Activated T-helper 17 cell treated with anti-CD3 and anti-CD28 coated beads, Interleukin-2, amount 50 U/mL, for 72 hours (primary cell): ENCODE measurements at regions not wholly inside any gene's neighbourhood (a gene's known extent, or its start where the extent isn't known, plus 50 kb on each side); places are given as distances from the start of the nearest gene placed in this dataset.
"Not testable (repeated sequence)": the region's sequence is repeated elsewhere in the genome, so short reads cannot be mapped to it uniquely, and the experiment has no call there.

Experiments used
- ATAC-seq: fragments of 150-1000 bp; cut with Tn5 transposase; replicated peaks from 2 replicates; pipeline ENCODE4 v1.10.0; 2021; ENCODE audit warnings: mild to moderate bottlenecking, moderate library complexity
- H3K27ac Mint-ChIP-seq: one replicate; pipeline ENCODE4 v1.8.0; 2022; ENCODE audit warnings: mixed read lengths
- H3K27me3 Mint-ChIP-seq: one replicate; pipeline ENCODE4 v1.8.0; 2022; ENCODE audit warnings: mixed read lengths
- H3K36me3 Mint-ChIP-seq: one replicate; pipeline ENCODE4 v1.8.0; 2022; ENCODE audit warnings: low read depth, mild to moderate bottlenecking, mixed read lengths
- H3K4me1 Mint-ChIP-seq: one replicate; pipeline ENCODE4 v1.8.0; 2022; ENCODE audit warnings: mixed read lengths
- H3K4me3 Mint-ChIP-seq: one replicate; pipeline ENCODE4 v1.8.0; 2022; ENCODE audit warnings: mild to moderate bottlenecking, mixed read lengths
- H3K9me3 Mint-ChIP-seq: one replicate; pipeline ENCODE4 v1.8.0; 2022; ENCODE audit warnings: mixed read lengths

DNA sequence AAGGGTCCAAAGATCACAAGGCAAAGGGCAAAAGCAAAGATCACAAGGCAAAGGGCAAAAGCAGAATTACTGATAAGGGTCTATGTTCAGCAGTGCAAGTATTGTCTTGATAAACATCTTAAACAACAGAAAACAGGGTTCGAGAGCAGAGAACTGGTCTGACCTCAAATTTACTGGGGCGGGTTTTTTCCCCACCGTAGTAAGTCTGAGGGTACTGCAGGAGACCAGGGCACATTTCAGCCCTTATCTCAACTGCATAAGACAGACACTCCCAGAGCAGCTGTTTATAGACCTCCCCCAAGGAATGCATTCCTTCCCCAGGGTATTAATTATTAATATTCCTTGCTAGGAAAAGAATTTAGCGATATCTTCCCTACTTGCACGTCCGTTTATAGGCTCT is 61.3 kb downstream of the ZNF860 start:
- H3K4me1 Mint-ChIP-seq, result not testable (repeated sequence)

GRCh38 chr3:32045091-32045915 is 61.1 kb upstream of the GPD1L start:
- H3K36me3 Mint-ChIP-seq, result no peaks in the 10 kb centered on the region
- ATAC-seq, result no peak

More for the DNA sequence above, 61.3 kb downstream of the ZNF860 start:
- not testable (repeated sequence) for H3K4me3 Mint-ChIP-seq, H3K27me3 Mint-ChIP-seq, H3K36me3 Mint-ChIP-seq, H3K27ac Mint-ChIP-seq, ATAC-seq
- H3K9me3 Mint-ChIP-seq, result peaks cover 12% of the 10 kb centered on the region

DNA sequence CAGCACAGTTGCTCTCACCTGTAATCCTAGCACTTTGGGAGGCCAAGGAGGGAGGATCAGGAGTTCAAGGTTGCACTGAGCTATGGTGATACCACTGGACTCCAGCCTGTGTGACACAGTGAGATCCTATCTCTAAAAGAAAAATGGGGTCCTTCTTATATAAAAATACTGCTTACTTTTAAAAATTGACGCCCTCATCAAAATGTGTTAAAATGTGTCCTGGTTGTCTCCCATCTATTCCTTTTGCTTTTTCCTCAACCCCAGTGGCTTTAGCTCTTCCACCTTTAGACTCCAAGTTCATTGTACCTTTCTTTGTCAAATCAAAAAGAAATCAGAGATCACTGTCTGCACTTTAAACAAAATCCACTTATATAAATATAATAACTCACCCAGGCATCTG is 60.3 kb upstream of the GPD1L start:
- no peak for ATAC-seq
- Mint-ChIP-seq H3K36me3 (no peaks in the 10 kb centered on the region), H3K4me1 (no peaks in the 10 kb centered on the region), H3K9me3 (peaks cover 12% of the 10 kb centered on the region), H3K4me3 (no peak overlapping the region), H3K27ac (no peak overlapping the region), H3K27me3 (no peaks in the 10 kb centered on the region)

More at GRCh38 chr3:32045091-32045915, 61.1 kb upstream of the GPD1L start:
- H3K4me3 Mint-ChIP-seq, result no peak overlapping the region
- H3K27me3 Mint-ChIP-seq, result no peaks in the 10 kb centered on the region
- peaks cover 12% of the 10 kb centered on the region for H3K9me3 Mint-ChIP-seq
- H3K4me1 Mint-ChIP-seq, result no peaks in the 10 kb centered on the region
- no peak overlapping the region for H3K27ac Mint-ChIP-seq

DNA sequence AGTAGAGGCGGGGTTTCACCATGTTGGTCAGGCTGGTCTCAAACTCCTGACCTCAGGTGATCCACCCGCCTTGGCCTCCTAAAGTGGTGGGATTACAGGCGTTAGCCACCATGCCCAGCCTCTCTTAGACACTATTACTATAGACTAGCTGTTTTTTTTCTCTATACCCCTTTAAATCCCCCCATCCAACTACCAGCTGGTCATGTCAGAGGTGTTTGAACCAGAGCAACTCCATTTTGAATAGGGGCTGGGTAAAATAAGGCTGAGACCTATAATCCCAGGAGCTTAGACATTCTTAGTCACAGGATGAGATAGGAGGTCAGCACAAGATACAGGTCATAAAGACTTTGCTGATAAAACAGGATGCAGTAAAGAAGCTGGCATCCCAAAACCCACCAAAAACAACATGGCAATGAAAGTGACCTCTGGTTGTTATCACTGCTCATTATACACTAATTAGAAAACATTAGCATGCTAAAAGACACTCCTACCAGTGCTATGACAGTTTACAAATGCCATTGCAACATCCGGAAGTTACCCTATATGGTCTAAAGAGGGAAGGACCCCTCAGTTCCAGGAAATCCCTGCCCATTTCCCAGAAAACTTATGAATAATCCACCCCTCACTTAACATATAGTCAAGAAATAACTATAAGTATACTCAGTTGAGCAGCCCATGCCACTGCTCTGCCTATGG is 57.8 kb upstream of the GPD1L start:
- Mint-ChIP-seq H3K27ac (no peak overlapping the region), H3K4me3 (no peak overlapping the region), H3K36me3 (no peaks in the 10 kb centered on the region), H3K4me1 (no peaks in the 10 kb centered on the region), H3K9me3 (peaks cover under 1% of the 10 kb centered on the region), H3K27me3 (no peaks in the 10 kb centered on the region)
- ATAC-seq, result no peak

DNA sequence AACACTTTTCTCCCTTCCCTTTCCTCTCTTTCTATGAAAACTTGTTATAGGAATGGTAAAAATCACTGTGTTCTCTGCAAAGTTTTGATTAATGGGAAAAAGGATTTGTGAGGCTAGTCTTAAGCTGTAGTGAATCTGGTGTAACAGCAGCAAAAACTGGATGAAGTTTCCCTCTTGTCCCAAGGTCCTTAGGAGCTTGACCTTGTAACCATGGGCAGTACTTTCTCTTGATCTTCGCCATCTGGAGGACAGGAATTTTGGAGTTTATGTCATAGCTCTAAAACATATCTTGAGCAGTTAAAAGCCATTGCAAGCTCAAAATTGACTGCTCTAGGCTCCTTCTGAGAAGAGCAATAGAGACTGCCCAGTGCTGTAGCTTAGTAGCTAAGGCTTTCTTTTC is 56.5 kb upstream of the GPD1L start:
- H3K27ac Mint-ChIP-seq, result no peak overlapping the region
- H3K9me3 Mint-ChIP-seq, result no peaks in the 10 kb centered on the region
- no peaks in the 10 kb centered on the region for H3K4me1 Mint-ChIP-seq
- ATAC-seq, result no peak
- H3K4me3 Mint-ChIP-seq, result no peak overlapping the region
- H3K36me3 Mint-ChIP-seq, result no peaks in the 10 kb centered on the region
- H3K27me3 Mint-ChIP-seq, result no peaks in the 10 kb centered on the region

DNA sequence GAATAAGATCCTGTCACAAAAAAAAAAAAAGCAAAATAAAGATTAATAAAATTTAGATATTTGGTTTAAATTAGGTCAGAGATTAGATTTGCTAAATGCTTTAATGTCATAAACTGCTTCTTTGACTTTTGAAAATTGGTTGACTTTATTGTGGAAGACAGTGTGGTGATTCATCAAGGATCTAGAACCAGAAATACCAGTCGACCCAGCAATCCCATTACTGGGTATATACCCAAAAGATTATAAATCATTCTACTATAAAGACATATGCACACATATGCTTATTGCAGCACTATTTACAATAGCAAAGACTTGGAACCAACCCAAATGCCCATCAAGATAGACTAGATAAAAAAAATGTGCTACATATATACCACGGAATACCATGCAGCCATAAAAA is 54.2 kb upstream of the GPD1L start:
- H3K27me3 Mint-ChIP-seq, ATAC-seq, H3K36me3 Mint-ChIP-seq, H3K9me3 Mint-ChIP-seq, H3K4me1 Mint-ChIP-seq, H3K27ac Mint-ChIP-seq, H3K4me3 Mint-ChIP-seq: not testable (repeated sequence)

DNA sequence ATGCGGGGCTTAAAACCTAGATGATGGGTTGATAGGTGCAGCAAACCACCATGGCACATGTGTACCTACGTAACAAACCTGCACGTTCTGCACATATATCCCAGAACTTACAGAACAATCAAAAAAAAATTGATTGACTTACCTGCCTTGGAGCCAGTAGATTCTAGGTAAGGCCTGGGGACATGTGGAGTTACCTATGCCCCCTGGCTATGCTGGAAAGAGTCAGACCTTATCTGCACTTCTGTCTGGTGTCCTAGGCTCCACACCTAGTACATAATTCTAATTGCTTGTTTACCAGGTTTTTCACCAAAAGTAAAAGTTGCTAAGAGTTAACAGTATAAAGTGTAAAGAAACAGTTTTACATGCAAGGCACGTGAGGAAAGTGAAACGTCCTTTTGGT is 53.6 kb upstream of the GPD1L start:
- H3K4me1 Mint-ChIP-seq, H3K4me3 Mint-ChIP-seq, H3K27me3 Mint-ChIP-seq, H3K36me3 Mint-ChIP-seq, H3K27ac Mint-ChIP-seq, H3K9me3 Mint-ChIP-seq, ATAC-seq: not testable (repeated sequence)

- H3K4me3 Mint-ChIP-seq, result no peak overlapping the region
- no peaks in the 10 kb centered on the region for H3K36me3 Mint-ChIP-seq
- peak; percentile 48 for ATAC-seq
- H3K27me3 Mint-ChIP-seq, result no peaks in the 10 kb centered on the region
- no peak overlapping the region for H3K27ac Mint-ChIP-seq
- no peaks in the 10 kb centered on the region for H3K9me3 Mint-ChIP-seq
- no peaks in the 10 kb centered on the region for H3K4me1 Mint-ChIP-seq
Observed at GRCh38 chr3:32056559-32057290, 49.7 kb upstream of the GPD1L start.
